ENCODE measurements at regions not wholly inside any gene's neighbourhood (a gene's known extent, or its start where the extent isn't known, plus 50 kb on each side); places are given as distances from the start of the nearest gene placed in this dataset.

DNA sequence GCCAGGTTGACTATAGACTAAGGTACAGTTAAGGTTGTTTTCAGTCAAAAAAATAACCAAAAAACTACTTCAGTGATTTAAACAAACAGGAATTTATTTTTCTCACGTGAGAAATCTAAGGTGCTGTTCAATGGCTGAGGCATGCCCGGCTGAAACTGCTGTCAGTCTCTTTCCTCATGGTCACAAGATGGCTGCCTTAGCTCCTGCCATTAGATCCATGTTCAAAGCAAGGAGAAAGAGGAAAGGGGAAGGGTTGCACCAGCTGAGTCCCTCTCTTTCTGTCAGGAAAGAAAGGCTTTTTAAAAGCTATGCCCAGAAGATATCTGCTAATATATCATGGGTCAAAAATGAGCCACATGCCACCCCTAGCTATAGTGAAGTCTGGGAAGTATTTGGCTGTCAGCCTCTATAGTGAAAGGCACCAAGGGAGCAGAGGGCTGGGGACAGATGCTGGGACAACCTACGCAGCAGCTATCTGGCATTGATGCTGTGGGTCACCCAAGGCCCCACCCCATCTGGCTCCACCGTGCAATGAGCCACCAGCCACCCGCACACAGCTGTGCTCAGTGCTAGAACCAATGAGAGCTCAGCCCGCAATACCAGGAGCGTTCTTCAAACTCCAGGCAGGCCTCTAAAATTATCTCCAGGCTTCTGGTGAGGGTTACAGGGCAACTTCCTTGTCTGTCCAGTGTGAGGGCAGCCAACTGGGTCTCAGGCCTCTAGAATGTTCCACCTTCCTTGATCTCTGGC is 64.7 kb upstream of the GATA2 start:
- Histone ChIP-seq H3K4me3 (no peak overlapping the region), H3K27me3 (peaks cover 25% of the 10 kb centered on the region), H3K36me3 (replicated peaks in 1 of 2) (no peaks in the 10 kb centered on the region), H3K27ac (no peak overlapping the region), H3K4me1 (replicated peaks in 1 of 2) (no peaks in the 10 kb centered on the region), H3K9me3 (replicated peaks in 1 of 3) (no peaks in the 10 kb centered on the region)
- DNase-seq: no peak
- TF ChIP-seq CTCF (IDR thresholded peaks at IDR 0.05) (no peak), POLR2A (IDR thresholded peaks at IDR 0.05) (no peak)
- 83 to 90% (median 84%) methylated on average over 3 to 7 of the region's 7 CpGs for WGBS, 4 donors
- intact Hi-C loops (cut with DNase I): no loop called here

DNA sequence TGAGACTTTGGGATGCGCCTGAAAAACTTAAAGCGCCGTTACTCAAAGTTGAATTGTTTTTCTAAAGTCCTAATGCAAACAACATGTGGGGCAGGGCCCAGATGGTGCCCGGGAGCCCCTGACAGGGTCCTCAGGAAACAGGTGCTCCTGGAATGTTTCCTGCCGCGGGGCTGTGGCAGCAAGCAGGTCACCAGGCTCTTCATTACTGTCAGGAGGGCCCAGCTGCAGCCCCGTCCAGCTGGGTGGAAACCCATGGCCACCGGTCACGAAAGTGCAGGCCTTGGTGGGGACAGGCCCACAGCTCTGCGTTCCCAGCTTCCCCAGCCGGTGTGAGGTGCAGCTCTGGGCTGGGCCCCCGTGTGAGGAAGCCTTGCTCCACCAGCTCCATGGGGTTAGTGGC is 63.9 kb upstream of the GATA2 start:
- TF ChIP-seq CTCF (IDR thresholded peaks at IDR 0.05) (no peak), POLR2A (IDR thresholded peaks at IDR 0.05) (no peak)
- H3K36me3 ChIP-seq (replicated peaks in 1 of 2): no peaks in the 10 kb centered on the region
- DNase-seq: no peak
- intact Hi-C loops (cut with DNase I): no loop called here
- H3K27ac ChIP-seq: peak overlapping the region in 1 of 5 donors; percentile 6
- WGBS, 4 donors: 43 to 66% (median 54%) methylated on average over 8 to 12 of the region's 12 CpGs
- no peak overlapping the region for H3K4me3 ChIP-seq
- no peaks in the 10 kb centered on the region for H3K9me3 ChIP-seq (replicated peaks in 1 of 3)
- peaks cover 25% of the 10 kb centered on the region for H3K27me3 ChIP-seq
- H3K4me1 ChIP-seq (replicated peaks in 1 of 2): no peaks in the 10 kb centered on the region

- Histone ChIP-seq H3K4me1 (replicated peaks in 1 of 2) (no peaks in the 10 kb centered on the region), H3K27ac (peak overlapping the region in 1 of 5 donors; percentile 69), H3K4me3 (no peak overlapping the region), H3K36me3 (replicated peaks in 1 of 2) (no peaks in the 10 kb centered on the region), H3K9me3 (replicated peaks in 1 of 3) (no peaks in the 10 kb centered on the region), H3K27me3 (peaks cover 25% of the 10 kb centered on the region)
- TF ChIP-seq CTCF (IDR thresholded peaks at IDR 0.05): no peak
- TF ChIP-seq POLR2A (IDR thresholded peaks at IDR 0.05): no peak
- intact Hi-C loops (cut with DNase I): no loop called here
- DNase-seq: no peak
- WGBS, 4 donors: 67 to 77% (median 71%) methylated on average over 10 of the region's 10 CpGs
These were observed 63.4 kb upstream of the GATA2 start for GRCh38 chr3:128556384-128556783.

DNA sequence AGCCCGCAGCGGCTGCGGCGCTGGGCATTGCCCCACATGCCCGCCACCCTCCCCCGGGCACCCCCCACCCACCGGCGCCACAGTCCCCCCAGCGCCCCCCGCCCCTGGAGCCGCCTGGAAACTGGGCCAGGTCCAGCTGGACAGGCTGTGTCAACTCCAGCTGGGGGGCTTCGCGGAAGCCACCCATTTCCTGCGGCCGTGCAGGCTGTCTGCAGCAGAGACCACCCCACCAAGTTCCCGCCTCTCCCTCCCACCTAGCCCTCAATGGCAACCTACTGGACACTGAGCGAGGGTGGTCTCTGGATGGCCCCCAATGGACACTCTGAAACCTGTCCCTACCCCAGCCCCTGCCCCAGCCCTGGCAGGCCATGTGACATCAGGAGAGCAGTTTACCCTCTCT is 62.8 kb upstream of the GATA2 start:
- no peak for TF ChIP-seq POLR2A (IDR thresholded peaks at IDR 0.05)
- no peak for TF ChIP-seq CTCF (IDR thresholded peaks at IDR 0.05)
- Histone ChIP-seq H3K4me3 (no peak overlapping the region), H3K36me3 (replicated peaks in 1 of 2) (no peaks in the 10 kb centered on the region), H3K27ac (peak overlapping the region in 1 of 5 donors; percentile 69), H3K9me3 (replicated peaks in 1 of 3) (no peaks in the 10 kb centered on the region), H3K27me3 (peaks cover 25% of the 10 kb centered on the region), H3K4me1 (replicated peaks in 1 of 2) (no peaks in the 10 kb centered on the region)
- no peak for DNase-seq
- intact Hi-C loops (cut with DNase I): no loop called here
- WGBS, 4 donors: 31 to 90% (median 55%) methylated on average over 2 to 17 of the region's 17 CpGs
